ENCODE measurements at regions not wholly inside any gene's neighbourhood (a gene's known extent, or its start where the extent isn't known, plus 50 kb on each side); places are given as distances from the start of the nearest gene placed in this dataset.

- intact Hi-C loops (cut with DNase I) = no loop called here
- Histone ChIP-seq H3K4me3 (no peak overlapping the region), H3K9me3 (peaks cover 0 to 9% (median 3%) of the 10 kb centered on the region in 4 donors), H3K4me1 (no peaks in the 10 kb centered on the region), H3K36me3 (no peaks in the 10 kb centered on the region), H3K27ac (no peak overlapping the region), H3K27me3 (no peaks in the 10 kb centered on the region)
- 79% methylated on average over 3 of the region's 5 CpGs for WGBS (ENCODE audit: insufficient coverage, low coverage, low lambda C conversion rate, missing lambda C conversion rate)
- DNase-seq (no peak), ATAC-seq (no peak)
- no peak for TF ChIP-seq POLR2A (IDR thresholded peaks at IDR 0.05)
- no peak for TF ChIP-seq CTCF (IDR thresholded peaks at IDR 0.05)
Observed at GRCh38 chr19:27735314-27735713, 1477.6 kb downstream of the UQCRFS1 start.

GRCh38 chr19:27734496-27735220 lies 1478.3 kb downstream of the UQCRFS1 start:
- Histone ChIP-seq H3K4me3 (no peak overlapping the region), H3K27ac (no peak overlapping the region), H3K36me3 (no peaks in the 10 kb centered on the region), H3K27me3 (no peaks in the 10 kb centered on the region), H3K4me1 (no peaks in the 10 kb centered on the region), H3K9me3 (peaks cover 0 to 11% (median 3%) of the 10 kb centered on the region in 4 donors)
- DNase-seq = no peak
- 89% methylated on average over 3 of the region's 5 CpGs for WGBS (ENCODE audit: insufficient coverage, low coverage, low lambda C conversion rate, missing lambda C conversion rate)
- intact Hi-C loops (cut with DNase I) = no loop called here
- no peak for ATAC-seq
- TF ChIP-seq CTCF (IDR thresholded peaks at IDR 0.05) (no peak), POLR2A (IDR thresholded peaks at IDR 0.05) (no peak)

- no peaks in the 10 kb centered on the region for H3K27me3 ChIP-seq
- H3K27ac ChIP-seq = no peak overlapping the region
- no peaks in the 10 kb centered on the region for H3K36me3 ChIP-seq
- DNase-seq (no peak), ATAC-seq (no peak)
- peaks cover 0 to 20% (median 7%) of the 10 kb centered on the region in 4 donors for H3K9me3 ChIP-seq
- intact Hi-C loops (cut with DNase I) = no loop called here
- 92% methylated on average over 4 of the region's 4 CpGs for WGBS (ENCODE audit: insufficient coverage, low coverage, low lambda C conversion rate, missing lambda C conversion rate)
- no peak overlapping the region for H3K4me3 ChIP-seq
- H3K4me1 ChIP-seq = no peaks in the 10 kb centered on the region
- TF ChIP-seq CTCF (IDR thresholded peaks at IDR 0.05) = no peak
- no peak for TF ChIP-seq POLR2A (IDR thresholded peaks at IDR 0.05)
Observed at GRCh38 chr19:27733551-27734266, 1479.2 kb downstream of the UQCRFS1 start.

- no peak overlapping the region for H3K4me3 ChIP-seq
- ATAC-seq (no peak), DNase-seq (no peak)
- no peak overlapping the region for H3K27ac ChIP-seq
- no peaks in the 10 kb centered on the region for H3K4me1 ChIP-seq
- TF ChIP-seq CTCF (IDR thresholded peaks at IDR 0.05) = no peak
- TF ChIP-seq POLR2A (IDR thresholded peaks at IDR 0.05) = no peak
- intact Hi-C loops (cut with DNase I) = no loop called here
- no peaks in the 10 kb centered on the region for H3K36me3 ChIP-seq
- no peaks in the 10 kb centered on the region for H3K27me3 ChIP-seq
- H3K9me3 ChIP-seq = peaks cover 0 to 25% (median 10%) of the 10 kb centered on the region in 4 donors
- WGBS (ENCODE audit: insufficient coverage, low coverage, low lambda C conversion rate, missing lambda C conversion rate) = 72% methylated on average over 2 of the region's 2 CpGs
Observed at GRCh38 chr19:27729332-27729731, 1483.6 kb downstream of the UQCRFS1 start.
